ENCODE measurements at regions not wholly inside any gene's neighbourhood (a gene's known extent, or its start where the extent isn't known, plus 50 kb on each side); places are given as distances from the start of the nearest gene placed in this dataset.

- intact Hi-C loops (cut with micrococcal nuclease; ENCODE audit: unreplicated experiment), result loop anchor here (5.0 to 10.0 kb wide), 3 partner anchors 394 to 611 kb away; no protein-coding TSS in a partner anchor
- Histone ChIP-seq H3K36me3 (ENCODE audit: insufficient read depth, low read length, poor library complexity, severe bottlenecking) (no peaks in the 10 kb centered on the region), H3K4me3 (ENCODE audit: low read depth, low read length, poor library complexity, severe bottlenecking) (no peak overlapping the region), H3K27me3 (replicated peaks; ENCODE audit: insufficient read depth, low read depth, low read length, poor library complexity) (peaks cover 49% of the 10 kb centered on the region), H3K4me1 (ENCODE audit: insufficient read depth, low read length, poor library complexity, severe bottlenecking) (no peaks in the 10 kb centered on the region), H3K27ac (ENCODE audit: low read depth, low read length, poor library complexity, severe bottlenecking) (no peak overlapping the region), H3K9me3 (ENCODE audit: low read depth, low read length, poor library complexity, severe bottlenecking) (no peaks in the 10 kb centered on the region)
- ChIA-PET POLR2A (ENCODE audit: low non-redundant PET) (no interaction called here), CTCF (no interaction called here)
- peak; percentile 13 for DNase-seq (ENCODE audit: low spot score)
- no TSS peak for BruUV-seq (replicated peaks)
- no peak for TF ChIP-seq EZH2 (IDR thresholded peaks at IDR 0.05; ENCODE audit: borderline replicate concordance, low read depth, low read length, poor library complexity, severe bottlenecking)
- TF ChIP-seq, protein P1, sequence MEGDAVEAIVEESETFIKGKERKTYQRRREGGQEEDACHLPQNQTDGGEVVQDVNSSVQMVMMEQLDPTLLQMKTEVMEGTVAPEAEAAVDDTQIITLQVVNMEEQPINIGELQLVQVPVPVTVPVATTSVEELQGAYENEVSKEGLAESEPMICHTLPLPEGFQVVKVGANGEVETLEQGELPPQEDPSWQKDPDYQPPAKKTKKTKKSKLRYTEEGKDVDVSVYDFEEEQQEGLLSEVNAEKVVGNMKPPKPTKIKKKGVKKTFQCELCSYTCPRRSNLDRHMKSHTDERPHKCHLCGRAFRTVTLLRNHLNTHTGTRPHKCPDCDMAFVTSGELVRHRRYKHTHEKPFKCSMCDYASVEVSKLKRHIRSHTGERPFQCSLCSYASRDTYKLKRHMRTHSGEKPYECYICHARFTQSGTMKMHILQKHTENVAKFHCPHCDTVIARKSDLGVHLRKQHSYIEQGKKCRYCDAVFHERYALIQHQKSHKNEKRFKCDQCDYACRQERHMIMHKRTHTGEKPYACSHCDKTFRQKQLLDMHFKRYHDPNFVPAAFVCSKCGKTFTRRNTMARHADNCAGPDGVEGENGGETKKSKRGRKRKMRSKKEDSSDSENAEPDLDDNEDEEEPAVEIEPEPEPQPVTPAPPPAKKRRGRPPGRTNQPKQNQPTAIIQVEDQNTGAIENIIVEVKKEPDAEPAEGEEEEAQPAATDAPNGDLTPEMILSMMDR (conservative IDR thresholded peaks at IDR 0.05; ENCODE audit: low read depth, low read length), result no peak
These were observed 61.7 kb upstream of the RAB11FIP2 start for GRCh38 chr10:118108194-118109026.

DNA sequence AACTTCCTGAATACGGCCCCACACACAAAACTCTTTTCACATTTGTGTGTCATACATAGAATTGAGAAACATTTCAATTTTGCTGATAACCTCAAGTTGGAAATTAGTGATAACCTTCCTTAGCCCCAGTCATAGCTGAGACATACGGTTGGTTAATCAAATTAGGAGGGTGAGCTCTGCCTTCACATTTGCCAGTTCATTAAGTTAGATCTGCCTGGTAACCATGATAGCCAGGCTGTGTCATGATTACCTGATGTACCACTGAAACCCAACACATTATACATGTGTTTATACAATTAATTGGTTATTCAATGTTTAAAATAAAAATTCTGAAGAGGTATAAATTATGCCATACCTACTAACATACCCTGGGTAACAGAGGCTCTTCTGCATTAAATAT lies 60.8 kb upstream of the RAB11FIP2 start:
- no TSS peak for BruUV-seq (replicated peaks)
- no peak for DNase-seq (ENCODE audit: low spot score)
- peaks cover 49% of the 10 kb centered on the region for H3K27me3 ChIP-seq (replicated peaks; ENCODE audit: insufficient read depth, low read depth, low read length, poor library complexity)
- no peak for TF ChIP-seq EZH2 (IDR thresholded peaks at IDR 0.05; ENCODE audit: borderline replicate concordance, low read depth, low read length, poor library complexity, severe bottlenecking)
- TF ChIP-seq, protein P1 (conservative IDR thresholded peaks at IDR 0.05; ENCODE audit: low read depth, low read length), result no peak
- no peaks in the 10 kb centered on the region for H3K9me3 ChIP-seq (ENCODE audit: low read depth, low read length, poor library complexity, severe bottlenecking)
- H3K4me1 ChIP-seq (ENCODE audit: insufficient read depth, low read length, poor library complexity, severe bottlenecking), result no peaks in the 10 kb centered on the region
- no peak overlapping the region for H3K27ac ChIP-seq (ENCODE audit: low read depth, low read length, poor library complexity, severe bottlenecking)
- intact Hi-C loops (cut with micrococcal nuclease; ENCODE audit: unreplicated experiment), result loop anchor here (2.0 to 10.0 kb wide), 4 partner anchors 247 to 610 kb away; no protein-coding TSS in a partner anchor
- H3K36me3 ChIP-seq (ENCODE audit: insufficient read depth, low read length, poor library complexity, severe bottlenecking), result no peaks in the 10 kb centered on the region
- CTCF ChIA-PET, result no interaction called here
- no peak overlapping the region for H3K4me3 ChIP-seq (ENCODE audit: low read depth, low read length, poor library complexity, severe bottlenecking)
- POLR2A ChIA-PET (ENCODE audit: low non-redundant PET), result no interaction called here

GRCh38 chr10:118107040-118107439 lies 60.3 kb upstream of the RAB11FIP2 start:
- ChIA-PET POLR2A (ENCODE audit: low non-redundant PET) (no interaction called here), CTCF (no interaction called here)
- no peak overlapping the region for H3K27ac ChIP-seq (ENCODE audit: low read depth, low read length, poor library complexity, severe bottlenecking)
- TF ChIP-seq, protein P1 (conservative IDR thresholded peaks at IDR 0.05; ENCODE audit: low read depth, low read length), result no peak
- no peak for TF ChIP-seq EZH2 (IDR thresholded peaks at IDR 0.05; ENCODE audit: borderline replicate concordance, low read depth, low read length, poor library complexity, severe bottlenecking)
- peaks cover 53% of the 10 kb centered on the region for H3K27me3 ChIP-seq (replicated peaks; ENCODE audit: insufficient read depth, low read depth, low read length, poor library complexity)
- DNase-seq (ENCODE audit: low spot score), result no peak
- H3K36me3 ChIP-seq (ENCODE audit: insufficient read depth, low read length, poor library complexity, severe bottlenecking), result no peaks in the 10 kb centered on the region
- no peaks in the 10 kb centered on the region for H3K4me1 ChIP-seq (ENCODE audit: insufficient read depth, low read length, poor library complexity, severe bottlenecking)
- no peaks in the 10 kb centered on the region for H3K9me3 ChIP-seq (ENCODE audit: low read depth, low read length, poor library complexity, severe bottlenecking)
- no TSS peak for BruUV-seq (replicated peaks)
- intact Hi-C loops (cut with micrococcal nuclease; ENCODE audit: unreplicated experiment), result loop anchor here (2.0 to 10.0 kb wide), 4 partner anchors 246 to 610 kb away; no protein-coding TSS in a partner anchor
- no peak overlapping the region for H3K4me3 ChIP-seq (ENCODE audit: low read depth, low read length, poor library complexity, severe bottlenecking)

Measured in A673 (cell line).